Erythroblast (primary cell): ENCODE measurements at regions not wholly inside any gene's neighbourhood (a gene's known extent, or its start where the extent isn't known, plus 50 kb on each side); places are given as distances from the start of the nearest gene placed in this dataset.

ENCODE experiments used
- DNase-seq, 2 experiments: peaks; one replicate each; lab custom pipeline; 2025; lab: John Stamatoyannopoulos, UW
- GATA1 ChIP-seq: IDR thresholded peaks from 2 replicates; pipeline ENCODE4 v1.6.1; 2011; ENCODE audit warnings: low read depth, mild to moderate bottlenecking, control low read depth, low read length, moderate library complexity
- POLR2A ChIP-seq: IDR thresholded peaks from 2 replicates; pipeline ENCODE4 v1.6.1; 2011; ENCODE audit warnings: mild to moderate bottlenecking, low read length

DNA sequence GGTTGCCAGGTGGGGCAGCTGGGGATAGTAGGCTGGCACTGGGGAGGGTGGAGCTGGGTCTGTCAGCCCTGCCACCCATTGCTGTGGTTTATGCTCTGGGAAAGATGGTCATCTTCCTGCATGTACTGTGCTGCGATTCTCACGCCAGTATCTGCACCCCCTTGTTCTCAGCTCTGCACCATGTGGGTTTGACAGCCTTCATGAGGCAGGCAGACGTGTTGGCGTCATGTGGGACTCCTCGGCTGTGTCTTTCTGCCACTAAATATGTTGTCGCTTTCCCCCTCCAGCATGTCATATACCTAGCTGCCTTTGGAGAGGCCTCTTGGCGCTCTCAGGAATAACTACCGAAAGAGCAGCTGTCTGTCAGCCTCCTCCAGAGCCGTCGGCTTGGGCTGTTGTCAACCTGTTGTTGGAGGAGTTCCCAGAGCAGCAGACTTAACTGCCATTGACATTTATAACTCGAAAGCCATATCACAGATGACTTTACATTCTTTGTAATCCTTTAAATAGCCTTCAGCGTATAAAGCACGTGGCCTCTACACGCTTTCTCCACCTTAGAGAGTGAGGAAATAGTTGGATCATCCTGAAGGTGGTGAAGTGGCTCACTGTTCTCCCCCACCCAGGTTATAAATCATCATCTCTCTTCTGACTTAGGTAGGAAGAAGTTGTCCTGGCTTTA lies 80.4 kb upstream of the MGAT5 start:
- no peak for DNase-seq
- TF ChIP-seq POLR2A (no peak), GATA1 (no peak)

DNA sequence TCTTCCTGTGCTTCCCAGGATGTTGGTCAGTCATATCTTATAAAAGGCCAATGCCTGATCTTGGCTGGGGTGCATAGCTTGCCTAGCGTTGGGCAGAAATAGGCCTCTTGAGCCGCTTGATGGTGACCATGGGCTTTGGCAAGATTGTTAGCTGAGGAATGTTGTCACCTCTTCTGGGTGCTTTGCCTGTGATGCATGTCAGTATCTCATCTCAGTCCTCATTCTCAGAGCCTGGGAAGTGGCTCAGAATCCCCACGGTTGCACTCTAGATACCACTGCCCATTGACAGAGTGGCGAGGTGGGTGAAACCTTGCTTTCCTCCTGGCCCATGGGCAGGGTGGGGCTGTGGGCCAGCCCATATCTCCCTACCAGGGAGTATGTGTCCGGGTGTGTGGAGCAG lies 79.2 kb upstream of the MGAT5 start:
- TF ChIP-seq GATA1 (no peak), POLR2A (no peak)
- no peak for DNase-seq

GRCh38 chr2:134175834-134176233 lies 78.0 kb upstream of the MGAT5 start:
- TF ChIP-seq POLR2A (no peak), GATA1 (no peak)
- no peak for DNase-seq

DNA sequence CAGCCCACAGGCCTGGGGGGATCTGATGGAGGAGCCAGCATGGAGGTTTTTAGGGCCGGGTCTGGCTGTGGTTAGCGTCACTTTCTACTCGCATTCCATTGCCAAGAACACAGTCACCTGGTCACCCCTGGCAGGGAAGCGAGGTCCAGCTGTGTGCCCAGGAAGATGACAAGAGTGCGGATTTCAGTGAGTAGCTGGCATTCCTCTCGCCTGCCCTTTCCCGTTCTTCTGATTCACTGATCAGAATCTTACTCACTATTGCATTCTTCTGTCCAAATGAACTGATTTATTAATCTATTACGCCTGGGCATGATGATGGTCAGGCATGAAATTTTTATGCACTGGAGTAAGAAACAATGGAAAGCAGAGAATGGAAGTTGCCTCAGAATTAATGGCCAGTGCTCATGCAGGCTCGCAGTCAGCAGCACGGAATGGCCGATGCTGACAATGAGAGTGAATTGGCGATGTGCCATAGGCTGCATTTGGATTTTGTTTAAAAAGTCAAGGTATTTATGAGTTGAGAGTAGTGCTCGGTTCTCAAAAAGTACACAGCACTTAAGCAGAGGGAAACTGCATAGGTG lies 76.4 kb upstream of the MGAT5 start:
- no peak for DNase-seq
- TF ChIP-seq GATA1 (no peak), POLR2A (no peak)

GRCh38 chr2:134178138-134178877 lies 75.6 kb upstream of the MGAT5 start:
- DNase-seq: no peak
- TF ChIP-seq POLR2A (no peak), GATA1 (no peak)

DNA sequence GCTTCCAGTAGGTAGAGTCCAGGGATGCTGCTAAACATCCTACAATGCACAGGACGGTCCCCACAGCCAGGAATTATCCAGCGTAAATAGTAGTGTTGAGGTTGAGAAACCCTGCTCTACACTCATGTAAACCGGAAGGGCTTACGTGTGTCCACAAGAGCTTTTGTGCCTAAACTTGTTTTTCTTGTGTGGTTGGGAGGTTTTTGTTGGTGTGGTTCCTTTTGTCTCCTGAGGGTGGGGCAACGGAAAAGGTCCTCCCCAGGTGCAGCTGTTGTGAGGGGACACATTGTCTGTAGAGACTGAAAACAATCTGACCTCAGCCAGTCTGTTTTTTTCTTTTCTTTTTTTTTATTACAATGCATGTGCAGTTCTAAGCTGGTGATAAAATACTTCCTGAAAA lies 72.7 kb upstream of the MGAT5 start:
- no peak for DNase-seq
- TF ChIP-seq POLR2A (no peak), GATA1 (no peak)

DNA sequence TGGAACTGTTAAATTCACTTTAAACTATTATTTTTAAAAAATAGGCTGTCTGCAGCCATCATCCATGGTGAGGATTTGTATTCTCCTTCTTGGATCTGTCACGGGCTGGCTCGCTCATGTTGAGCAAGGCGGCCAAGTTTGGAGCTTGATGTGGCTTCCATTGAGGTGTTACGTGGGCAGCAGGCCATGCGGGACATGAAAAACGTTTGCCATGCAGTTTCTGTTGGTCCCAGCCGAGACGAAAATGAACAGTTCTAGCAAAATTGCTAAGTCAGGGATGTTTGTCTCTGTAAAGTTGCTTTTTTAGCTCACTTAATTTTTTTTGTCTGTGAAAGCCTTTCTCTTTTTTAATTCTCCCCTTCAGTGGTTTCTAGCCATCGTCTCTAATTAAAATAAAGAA lies 70.2 kb upstream of the MGAT5 start:
- DNase-seq: no peak
- TF ChIP-seq GATA1: no peak
- TF ChIP-seq POLR2A: no peak

DNA sequence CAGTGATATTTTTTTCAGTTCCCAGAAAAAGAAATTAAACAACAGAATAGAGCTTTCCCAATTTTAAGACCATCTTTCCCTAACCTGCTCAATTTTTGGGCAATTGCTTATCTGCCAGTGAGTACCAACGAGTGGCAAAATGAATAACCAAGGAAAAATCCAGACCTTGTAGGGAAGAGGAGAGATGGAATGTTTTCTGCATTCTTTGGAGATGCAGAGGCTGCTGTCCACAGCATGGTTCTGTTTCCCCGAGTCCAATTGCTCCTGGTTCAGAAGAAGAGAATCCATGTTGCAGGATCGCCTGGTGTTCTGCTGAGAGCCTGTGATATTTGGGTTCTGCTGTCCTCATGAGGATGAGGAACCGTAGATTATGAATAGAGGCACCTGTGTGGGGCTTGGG lies 68.2 kb upstream of the MGAT5 start:
- TF ChIP-seq GATA1 (no peak), POLR2A (no peak)

DNA sequence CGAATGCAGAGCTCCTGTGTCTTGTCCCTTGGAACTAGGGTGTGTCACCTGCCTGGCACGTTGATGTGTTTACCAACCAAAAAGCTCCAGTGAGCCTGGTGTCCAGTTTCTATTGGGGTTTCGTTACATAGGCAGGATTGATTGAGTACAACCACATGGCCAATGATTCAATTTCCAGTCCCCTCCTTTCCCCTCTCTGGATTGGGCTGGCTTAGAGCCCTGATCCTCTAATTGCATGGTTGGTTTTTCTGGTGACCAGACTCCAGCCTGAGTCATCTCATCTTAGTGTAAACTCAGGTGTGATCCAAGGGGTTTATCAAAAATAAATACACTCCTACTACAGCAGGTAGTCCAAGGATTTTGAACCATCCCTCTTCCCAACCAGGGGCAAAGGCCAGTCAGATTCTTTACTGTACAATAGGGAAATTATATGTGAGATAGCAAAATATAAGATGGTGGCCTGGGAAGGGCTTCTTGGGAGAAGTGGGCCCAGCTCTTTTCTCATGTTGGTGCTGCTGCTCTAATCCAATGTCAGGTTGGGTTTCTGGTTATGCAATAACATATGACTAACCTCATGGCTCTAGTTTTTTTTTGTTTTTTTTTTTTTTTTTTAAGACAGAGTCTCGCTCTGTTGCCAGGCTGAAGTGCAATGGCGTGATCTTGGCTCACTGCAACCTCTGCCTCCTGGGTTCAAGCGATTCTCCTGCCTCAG lies 64.7 kb upstream of the MGAT5 start:
- no peak for DNase-seq
- TF ChIP-seq POLR2A: no peak
- TF ChIP-seq GATA1: no peak

More for the DNA sequence above, 68.2 kb upstream of the MGAT5 start:
- no peak for DNase-seq

GRCh38 chr2:134190062-134190806 lies 63.6 kb upstream of the MGAT5 start:
- TF ChIP-seq POLR2A (no peak), GATA1 (no peak)
- no peak for DNase-seq

- DNase-seq: no peak
- no peak for TF ChIP-seq GATA1
- no peak for TF ChIP-seq POLR2A
These were observed 63.1 kb upstream of the MGAT5 start for GRCh38 chr2:134190807-134191203.

GRCh38 chr2:134191835-134192234 lies 62.0 kb upstream of the MGAT5 start:
- TF ChIP-seq GATA1: no peak
- TF ChIP-seq POLR2A: no peak
- no peak for DNase-seq

- TF ChIP-seq POLR2A (no peak), GATA1 (no peak)
- no peak for DNase-seq
These were observed 60.9 kb upstream of the MGAT5 start for GRCh38 chr2:134193006-134193405.

DNA sequence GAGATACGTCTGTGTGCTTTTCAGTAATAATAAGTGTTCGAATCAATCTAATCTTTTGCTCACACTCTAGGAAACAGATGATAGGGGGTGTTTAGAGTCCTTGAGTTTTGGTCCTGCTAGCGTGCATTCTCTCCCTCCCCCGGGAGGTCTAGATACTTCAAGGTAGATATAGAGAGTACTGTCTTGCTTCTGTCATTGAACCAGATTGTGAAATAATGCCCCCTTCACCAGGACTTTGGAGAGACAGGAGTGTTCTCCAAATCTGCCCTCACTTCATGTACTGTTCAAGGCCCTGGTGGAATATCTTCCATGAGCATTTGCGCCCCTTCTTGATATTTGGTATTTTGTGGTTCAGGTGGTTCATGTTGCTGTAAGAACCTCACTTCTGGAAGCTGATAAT lies 59.4 kb upstream of the MGAT5 start:
- no peak for DNase-seq
- TF ChIP-seq POLR2A (no peak), GATA1 (no peak)
